Glomerular endothelial cell (primary cell): ENCODE measurements at regions not wholly inside any gene's neighbourhood (a gene's known extent, or its start where the extent isn't known, plus 50 kb on each side); places are given as distances from the start of the nearest gene placed in this dataset.
A peak's percentile ranks its signal among the peaks of the same experiment; 100 is the strongest.

ENCODE experiments used
- DNase-seq: peaks from one replicate; pipeline ENCODE4 v3.0.0-alpha.2; 2011; ENCODE audit warnings: low read depth, low spot score; ENCODE audit errors: extremely low read depth

GRCh38 chr11:28773606-28774005 is 665.4 kb downstream of the METTL15 start:
- no peak for DNase-seq

GRCh38 chr11:28770806-28771205 is 662.6 kb downstream of the METTL15 start:
- no peak for DNase-seq

- DNase-seq: peak; percentile 73
Measured at GRCh38 chr11:28767574-28767973, 659.4 kb downstream of the METTL15 start.

DNA sequence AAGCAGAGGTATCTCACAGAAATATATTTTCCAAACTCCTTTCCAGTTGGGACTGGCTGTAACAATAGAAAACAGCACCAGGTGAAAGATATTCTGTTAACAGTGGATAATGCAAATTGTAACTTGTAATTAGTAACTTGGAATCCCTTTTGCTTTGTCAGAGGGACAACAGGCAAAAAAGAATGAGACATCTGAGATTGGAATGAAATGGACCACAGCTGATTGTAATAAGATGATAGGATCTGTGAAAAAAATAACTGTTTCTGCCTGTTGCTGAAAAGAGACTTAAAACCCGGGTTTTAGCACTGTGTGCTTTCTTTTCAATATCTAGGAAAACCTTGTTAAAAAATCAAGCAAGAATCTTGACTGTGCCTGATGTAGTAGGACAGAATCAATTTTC is 655.7 kb downstream of the METTL15 start:
- no peak for DNase-seq

DNA sequence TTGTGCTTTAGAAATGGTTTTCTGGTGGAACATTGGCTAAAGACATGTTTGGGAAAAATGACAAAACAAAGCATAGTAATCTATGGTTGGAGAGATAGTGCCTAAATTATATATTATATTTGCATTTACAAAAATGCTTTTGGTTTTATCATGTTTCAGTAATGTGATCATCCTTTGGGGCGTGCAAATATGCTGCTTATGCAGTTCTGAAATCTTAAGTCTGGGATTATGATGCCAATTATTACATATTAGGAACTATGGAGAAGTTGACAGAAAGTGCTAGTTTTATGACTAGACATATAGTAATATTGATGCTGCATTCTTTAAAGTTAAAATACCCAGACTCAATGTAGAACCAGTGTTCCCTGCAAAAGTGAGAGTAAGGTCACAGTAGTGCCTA is 655.0 kb downstream of the METTL15 start:
- no peak for DNase-seq

DNA sequence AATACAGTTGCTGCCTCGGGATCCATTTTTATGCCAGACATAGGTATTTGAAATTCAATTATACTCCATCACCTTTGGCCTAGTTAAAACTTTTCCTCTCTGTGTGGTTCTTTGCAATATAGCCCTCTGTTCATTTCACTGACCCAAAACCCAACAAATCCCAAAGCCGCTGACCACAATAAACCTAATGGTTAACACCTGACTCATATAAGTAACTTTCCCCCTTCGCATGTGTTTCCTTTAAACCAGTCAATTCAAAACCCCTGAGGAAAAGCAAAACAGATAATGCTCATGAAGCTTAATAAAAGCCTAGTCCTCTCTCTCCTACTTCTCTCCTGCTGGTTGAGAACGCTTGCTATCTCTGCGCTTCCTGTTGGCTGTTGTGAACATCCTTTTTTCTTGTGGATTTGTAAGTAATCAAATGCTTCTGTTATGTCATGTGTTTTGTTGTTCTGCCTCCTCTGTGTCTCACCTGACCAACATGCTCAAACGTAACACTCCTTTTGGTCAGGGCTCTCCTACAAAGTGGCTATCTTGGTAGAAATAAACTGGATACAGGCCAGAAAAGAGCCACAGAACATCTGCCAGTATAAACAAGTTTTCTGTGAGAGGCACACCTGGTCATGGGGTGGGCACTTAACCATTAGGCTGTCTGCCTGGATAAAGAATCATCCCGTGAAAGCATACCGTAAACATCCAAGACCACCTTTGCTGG is 652.6 kb downstream of the METTL15 start:
- DNase-seq: no peak

GRCh38 chr11:28759311-28759710 is 651.1 kb downstream of the METTL15 start:
- DNase-seq: no peak

- DNase-seq: peak; percentile 75
Measured at GRCh38 chr11:28757725-28758515, 649.7 kb downstream of the METTL15 start.

GRCh38 chr11:28756977-28757376 is 648.8 kb downstream of the METTL15 start:
- DNase-seq: peak; percentile 65

DNA sequence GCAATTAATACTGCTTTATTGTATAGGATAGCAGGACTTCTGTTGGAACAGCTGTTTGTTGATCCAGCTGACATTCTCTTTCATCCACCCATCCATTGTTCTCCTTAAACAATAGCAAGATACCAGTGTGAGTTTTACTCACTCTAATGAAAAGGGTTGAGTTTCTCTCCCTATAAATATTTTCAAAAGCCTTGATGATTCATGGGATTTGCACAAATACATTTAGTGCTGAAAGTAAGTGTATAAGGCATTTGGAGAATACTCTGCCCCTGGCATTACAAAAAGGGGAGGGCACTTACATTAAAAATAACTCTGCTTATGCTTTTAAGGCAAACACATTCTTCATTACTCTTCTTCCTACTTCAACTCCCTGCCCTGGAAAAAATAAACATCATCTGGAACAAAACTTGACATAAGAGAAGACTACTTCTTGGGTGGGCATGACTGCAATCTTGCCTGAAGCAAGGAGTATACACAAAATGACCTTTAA is 634.9 kb downstream of the METTL15 start:
- DNase-seq: no peak

DNA sequence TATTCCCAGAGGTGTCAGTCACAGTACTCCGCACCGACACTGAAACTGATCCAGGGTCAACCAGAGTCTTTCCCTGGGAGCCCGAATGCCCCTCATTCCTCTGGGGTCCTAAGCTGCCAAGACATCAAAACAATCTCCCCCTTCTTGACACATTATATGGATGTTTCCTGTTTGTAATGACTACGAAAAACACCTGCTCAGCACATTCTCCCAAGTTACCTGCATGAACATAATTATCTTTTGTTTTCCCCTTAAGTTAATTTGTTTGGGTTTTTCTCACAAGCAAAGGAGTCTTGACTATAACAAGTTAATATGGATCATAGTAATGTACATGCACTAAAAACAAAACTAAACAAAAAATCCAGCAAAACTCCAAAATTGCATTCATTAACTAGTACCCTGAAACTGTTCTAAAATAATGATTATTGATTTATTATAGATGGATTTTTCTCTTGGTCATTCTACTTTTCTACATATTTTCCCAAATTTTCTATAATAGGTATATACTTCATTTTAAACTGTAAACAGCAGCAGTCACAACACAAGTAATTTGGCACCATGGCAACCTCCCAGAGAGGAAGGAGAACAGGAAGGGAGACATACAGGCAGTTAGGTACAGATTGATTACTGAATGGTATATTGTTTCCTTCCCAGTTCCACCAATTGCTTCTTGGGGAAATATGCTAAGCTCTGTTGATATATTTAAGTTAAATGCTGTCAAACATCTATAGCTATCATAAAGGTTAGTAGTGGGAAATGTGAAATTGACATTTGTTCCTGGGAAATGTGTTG is 631.5 kb downstream of the METTL15 start:
- DNase-seq: no peak

DNA sequence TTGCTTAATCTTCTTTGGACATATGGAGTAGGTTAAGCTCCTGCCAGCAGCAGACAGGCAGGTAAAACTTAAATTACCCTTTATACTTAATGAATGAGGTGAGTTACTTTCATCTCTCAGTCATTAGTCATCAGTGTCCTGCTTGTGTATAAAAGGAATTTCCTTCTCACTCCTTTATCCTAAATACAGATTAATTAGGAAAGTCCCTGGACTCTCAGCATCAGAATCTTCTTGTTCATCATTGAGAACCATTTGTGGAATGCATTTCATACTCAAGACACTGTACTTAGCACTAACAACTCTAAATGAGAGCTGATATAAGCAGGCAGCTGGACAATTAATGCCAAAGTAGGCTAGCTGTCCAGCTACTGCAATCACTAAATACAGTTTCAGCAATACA is 630.4 kb downstream of the METTL15 start:
- DNase-seq: no peak

DNA sequence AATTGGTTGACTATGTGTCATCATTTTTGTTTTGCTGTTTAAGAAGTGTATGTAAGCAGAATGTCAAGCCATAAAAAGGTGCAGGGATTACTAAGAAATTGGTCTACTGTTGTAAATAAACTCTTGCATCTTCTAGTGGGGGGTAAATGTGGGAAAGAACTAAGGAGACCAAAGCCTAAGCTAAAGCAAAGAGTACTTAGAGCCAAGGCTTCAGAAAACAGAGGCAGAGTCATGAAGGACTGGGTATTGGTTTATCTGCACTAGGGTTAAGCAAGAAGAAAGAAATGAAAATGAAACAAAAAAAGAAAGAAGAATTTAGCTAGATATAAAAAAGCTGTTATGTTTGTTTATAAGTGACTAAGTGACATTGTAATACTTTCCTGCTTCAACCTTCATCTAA is 628.1 kb downstream of the METTL15 start:
- DNase-seq: no peak

DNA sequence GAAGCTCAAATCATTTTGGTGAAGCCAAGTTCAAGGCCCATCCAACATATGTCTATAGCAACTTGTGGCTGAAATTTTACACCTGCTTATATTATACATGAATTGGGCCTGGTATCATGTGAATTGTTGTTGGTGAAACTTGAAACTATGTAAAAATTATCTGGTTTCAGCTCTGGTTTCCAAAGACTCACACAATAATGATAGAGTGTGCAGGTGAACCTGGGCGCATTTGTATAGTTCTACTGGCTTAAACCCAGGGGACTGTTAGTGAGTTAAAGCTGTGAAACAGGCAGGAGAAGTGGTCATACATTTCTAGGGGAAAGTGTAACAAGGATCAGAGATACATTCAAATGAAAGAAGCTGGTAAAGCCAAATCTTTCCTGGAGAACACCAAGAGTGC is 627.3 kb downstream of the METTL15 start:
- no peak for DNase-seq

DNA sequence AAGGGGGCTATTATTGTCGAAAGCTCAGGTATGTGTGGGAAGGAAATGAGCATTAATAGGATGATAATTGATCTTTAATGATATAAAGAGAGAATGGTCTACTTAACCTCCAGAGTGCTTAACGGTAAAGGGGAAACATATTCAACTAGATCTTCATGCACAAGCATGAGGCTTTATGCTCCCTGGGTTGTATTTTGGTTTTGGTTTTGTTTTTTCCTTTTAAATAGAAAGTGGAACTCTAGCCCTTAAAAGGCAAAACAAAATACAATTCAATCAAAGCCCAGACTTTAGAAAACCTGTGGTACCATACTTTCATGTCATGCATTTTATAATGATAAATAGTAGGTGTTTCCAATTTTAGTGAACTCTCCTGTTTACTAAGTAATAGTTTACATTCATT is 622.7 kb downstream of the METTL15 start:
- no peak for DNase-seq

- no peak for DNase-seq
Measured at GRCh38 chr11:28730336-28730735, 622.1 kb downstream of the METTL15 start.

DNA sequence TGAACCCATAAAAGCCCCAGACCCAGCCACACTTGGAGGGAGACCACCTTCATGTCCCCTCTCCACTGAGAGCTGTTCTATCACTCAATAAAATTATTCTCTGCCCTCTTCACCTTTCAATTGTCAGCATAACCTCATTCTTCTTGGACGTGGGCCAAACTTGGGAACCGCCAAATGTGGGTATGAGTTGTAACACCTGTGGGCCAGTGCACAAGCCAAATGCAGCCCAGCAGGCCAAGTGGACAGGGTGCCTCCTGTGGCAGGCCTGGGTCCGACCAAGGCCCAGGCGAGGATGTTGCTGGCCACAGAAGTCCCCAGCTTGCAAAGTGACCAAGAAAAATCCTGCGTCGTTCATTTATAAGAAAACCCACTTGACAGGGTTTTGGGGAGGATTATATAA is 621.2 kb downstream of the METTL15 start:
- DNase-seq: no peak

- DNase-seq: no peak
Measured at GRCh38 chr11:28728666-28729065, 620.5 kb downstream of the METTL15 start.

- DNase-seq: no peak
Measured at GRCh38 chr11:28727254-28727653, 619.1 kb downstream of the METTL15 start.

GRCh38 chr11:28726432-28726831 is 618.2 kb downstream of the METTL15 start:
- DNase-seq: no peak

DNA sequence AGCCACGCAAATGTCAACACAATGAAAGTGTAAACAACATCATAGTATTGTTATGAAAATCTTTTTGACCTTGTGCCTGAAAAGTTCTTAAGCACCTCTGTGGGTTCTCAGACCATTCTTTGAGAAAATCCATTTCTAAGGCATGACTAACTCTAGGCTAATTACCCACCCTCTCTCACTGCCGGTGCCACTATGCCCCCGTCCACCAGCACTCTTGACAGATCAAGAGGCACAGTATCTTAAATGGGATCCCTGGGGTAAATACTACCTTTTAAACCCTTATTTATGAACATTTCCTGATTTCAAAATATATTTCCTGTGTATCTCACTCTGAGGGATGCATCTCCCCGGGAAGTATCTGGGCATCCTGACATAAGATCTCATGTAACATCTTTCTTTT is 607.5 kb downstream of the METTL15 start:
- no peak for DNase-seq
